ENCODE measurements at regions not wholly inside any gene's neighbourhood (a gene's known extent, or its start where the extent isn't known, plus 50 kb on each side); places are given as distances from the start of the nearest gene placed in this dataset.
"Not testable (repeated sequence)": the region's sequence is repeated elsewhere in the genome, so short reads cannot be mapped to it uniquely, and the experiment has no call there.

- peak in 3 of 58 donors; percentile 0 to 3 (median 0) for DNase-seq
Observed at GRCh38 chr4:66212489-66212888, 542.2 kb upstream of the EPHA5 start.

- no peak for DNase-seq
Observed at GRCh38 chr4:66204534-66205247, 534.4 kb upstream of the EPHA5 start.

GRCh38 chr4:66202870-66203269, 532.6 kb upstream of the EPHA5 start:
- DNase-seq, result no peak

- no peak for DNase-seq
Observed at GRCh38 chr4:66197451-66197850, 527.2 kb upstream of the EPHA5 start.

GRCh38 chr4:66193487-66193886, 523.2 kb upstream of the EPHA5 start:
- DNase-seq, result no peak

- DNase-seq, result no peak
Observed at GRCh38 chr4:66187175-66187720, 517.0 kb upstream of the EPHA5 start.

GRCh38 chr4:66186095-66186494, 515.8 kb upstream of the EPHA5 start:
- no peak for DNase-seq

- no peak for DNase-seq
Observed at GRCh38 chr4:66182636-66183035, 512.3 kb upstream of the EPHA5 start.

GRCh38 chr4:66178906-66179305, 508.6 kb upstream of the EPHA5 start:
- DNase-seq, result peak in 1 of 58 donors; percentile 5

GRCh38 chr4:66169341-66169740, 499.1 kb upstream of the EPHA5 start:
- no peak for DNase-seq

GRCh38 chr4:66164869-66165268, 494.6 kb upstream of the EPHA5 start:
- DNase-seq, result no peak

GRCh38 chr4:66160606-66161005, 490.3 kb upstream of the EPHA5 start:
- no peak for DNase-seq

GRCh38 chr4:66157594-66157993, 487.3 kb upstream of the EPHA5 start:
- no peak for DNase-seq

GRCh38 chr4:66130042-66130441, 459.8 kb upstream of the EPHA5 start:
- DNase-seq, result no peak

GRCh38 chr4:66123831-66124413, 453.6 kb upstream of the EPHA5 start:
- DNase-seq, result no peak

GRCh38 chr4:66123190-66123589, 452.9 kb upstream of the EPHA5 start:
- DNase-seq, result no peak

- not testable (repeated sequence) for DNase-seq
Observed at GRCh38 chr4:66115231-66115630, 444.9 kb upstream of the EPHA5 start.

GRCh38 chr4:66108898-66109297, 438.6 kb upstream of the EPHA5 start:
- DNase-seq, result no peak

- no peak for DNase-seq
Observed at GRCh38 chr4:66097218-66097617, 426.9 kb upstream of the EPHA5 start.

- no peak for DNase-seq
Observed at GRCh38 chr4:66095065-66095464, 424.8 kb upstream of the EPHA5 start.

- no peak for DNase-seq
Observed at GRCh38 chr4:66094070-66094469, 423.8 kb upstream of the EPHA5 start.

GRCh38 chr4:66091786-66092185, 421.5 kb upstream of the EPHA5 start:
- no peak for DNase-seq

- no peak for DNase-seq
Observed at GRCh38 chr4:66073961-66074360, 403.7 kb upstream of the EPHA5 start.

Data from anterior cingulate cortex (tissue), 58 donors.